Neural cell (in vitro differentiated cells): ENCODE measurements at regions not wholly inside any gene's neighbourhood (a gene's known extent, or its start where the extent isn't known, plus 50 kb on each side); places are given as distances from the start of the nearest gene placed in this dataset.

ENCODE experiments used
- H2AFZ ChIP-seq: fragments of 200-600, 300-800 bp; sonication (generic), shearing (Covaris generic); 2 replicates; pipeline ENCODE4 v1.6.0; 2014; ENCODE audit warnings: low read depth, mild to moderate bottlenecking, antibody characterized with exemption, low read length, moderate library complexity
- H3F3A ChIP-seq: fragments of 200-600 bp; shearing (Covaris generic); 2 replicates; pipeline ENCODE4 v1.6.1; 2016; ENCODE audit warnings: mild to moderate bottlenecking, moderate library complexity, mixed read lengths, antibody characterized with exemption, low read length; ENCODE audit not compliant: insufficient read depth, poor library complexity, severe bottlenecking
- H3K27ac ChIP-seq: fragments of 200-600, 300-800 bp; sonication (generic), shearing (Covaris generic); 2 replicates; pipeline ENCODE4 v1.5.1; 2014; ENCODE audit warnings: mild to moderate bottlenecking, low read length, moderate library complexity
- H3K27me3 ChIP-seq: fragments of 300-800, 200-600 bp; sonication (generic), shearing (Covaris generic); 2 replicates; pipeline ENCODE4 v1.6.0; 2014; ENCODE audit warnings: mild to moderate bottlenecking, low read depth, low read length, moderate library complexity; ENCODE audit not compliant: insufficient read depth
- H3K36me3 ChIP-seq: fragments of 300-800, 200-600 bp; sonication (generic), shearing (Covaris generic); 2 replicates; pipeline ENCODE4 v1.5.1; 2014; ENCODE audit warnings: mild to moderate bottlenecking, antibody characterized with exemption, low read length, moderate library complexity; ENCODE audit not compliant: insufficient read depth
- H3K4me2 ChIP-seq: fragments of 300-800, 200-600 bp; sonication (generic), shearing (Covaris generic); 2 replicates; pipeline ENCODE4 v1.6.0; 2014; ENCODE audit warnings: mild to moderate bottlenecking, low read length
- H3K4me3 ChIP-seq: fragments of 300-800, 200-600 bp; sonication (generic), shearing (Covaris generic); 2 replicates; pipeline ENCODE4 v1.5.1; 2014; ENCODE audit warnings: mild to moderate bottlenecking, low read length, moderate library complexity
- H3K79me2 ChIP-seq: fragments of 200-600 bp; shearing (Covaris generic); replicated peaks from 2 replicates; pipeline ENCODE4 v1.6.0; 2014; ENCODE audit warnings: mild to moderate bottlenecking, low read length, moderate library complexity; ENCODE audit not compliant: insufficient read depth
- H3K9ac ChIP-seq: fragments of 300-800, 200-600 bp; sonication (generic), shearing (Covaris generic); 2 replicates; pipeline ENCODE4 v1.6.1; 2016; ENCODE audit warnings: mild to moderate bottlenecking, low read length, mixed read lengths
- H3K9me2 ChIP-seq: fragments of 200-600 bp; shearing (Covaris generic); 2 replicates; pipeline ENCODE4 v1.6.1; 2016; ENCODE audit warnings: mild to moderate bottlenecking, low read length, mixed read lengths; ENCODE audit not compliant: insufficient read depth
- H3K9me3 ChIP-seq: fragments of 200-600, 300-800 bp; sonication (generic), shearing (Covaris generic); 2 replicates; pipeline ENCODE4 v1.6.1; 2016; ENCODE audit warnings: mild to moderate bottlenecking, mixed run types, low read length, moderate library complexity, mixed read lengths
- H4K20me1 ChIP-seq: fragments of 200-600 bp; shearing (Covaris generic); 2 replicates; pipeline ENCODE4 v1.6.1; 2016; ENCODE audit warnings: mild to moderate bottlenecking, mixed run types; ENCODE audit not compliant: insufficient read depth
- EP300 ChIP-seq: fragments of 450-650 bp; conservative IDR thresholded peaks from 2 replicates; pipeline ENCODE4 v1.6.1; 2014; ENCODE audit warnings: antibody characterized with exemption, mild to moderate bottlenecking, moderate library complexity; ENCODE audit not compliant: poor library complexity, severe bottlenecking
- EZH2 ChIP-seq: fragments of 200-600, 300-800 bp; shearing (Covaris generic), sonication (generic); IDR thresholded peaks from 2 replicates; pipeline ENCODE4 v1.6.1; 2014; ENCODE audit warnings: antibody characterized with exemption, low read length, borderline replicate concordance, mild to moderate bottlenecking; ENCODE audit not compliant: insufficient read depth, poor library complexity, severe bottlenecking
- MXI1 ChIP-seq: fragments of 450-650 bp; conservative IDR thresholded peaks from 2 replicates; pipeline ENCODE4 v1.6.1; 2014; ENCODE audit warnings: antibody characterized with exemption, mild to moderate bottlenecking; ENCODE audit not compliant: poor library complexity, severe bottlenecking
- POLR2AphosphoS5 ChIP-seq: IDR thresholded peaks from 2 replicates; pipeline ENCODE4 v1.6.1; 2012
- RAD21 ChIP-seq: fragments of 450-650 bp; conservative IDR thresholded peaks from 2 replicates; pipeline ENCODE4 v1.6.1; 2014; ENCODE audit warnings: antibody characterized with exemption, mild to moderate bottlenecking, moderate library complexity
- SMC3 ChIP-seq: fragments of 450-650 bp; conservative IDR thresholded peaks from 2 replicates; pipeline ENCODE4 v1.6.1; 2014; ENCODE audit warnings: antibody characterized with exemption, mild to moderate bottlenecking, moderate library complexity; ENCODE audit not compliant: poor library complexity
- TAF1 ChIP-seq: IDR thresholded peaks from 2 replicates; pipeline ENCODE4 v1.6.1; 2012; ENCODE audit warnings: low read depth
- TF ChIP-seq, protein P1 (sequence below): IDR thresholded peaks from 2 replicates; pipeline ENCODE4 v1.6.1; 2012; ENCODE audit warnings: borderline replicate concordance
- TF ChIP-seq, protein P2 (sequence below): fragments of 450-650 bp; IDR thresholded peaks from 2 replicates; pipeline ENCODE4 v1.5.1; 2014; ENCODE audit warnings: antibody characterized with exemption, mild to moderate bottlenecking, moderate library complexity; ENCODE audit not compliant: poor library complexity, severe bottlenecking

DNA sequence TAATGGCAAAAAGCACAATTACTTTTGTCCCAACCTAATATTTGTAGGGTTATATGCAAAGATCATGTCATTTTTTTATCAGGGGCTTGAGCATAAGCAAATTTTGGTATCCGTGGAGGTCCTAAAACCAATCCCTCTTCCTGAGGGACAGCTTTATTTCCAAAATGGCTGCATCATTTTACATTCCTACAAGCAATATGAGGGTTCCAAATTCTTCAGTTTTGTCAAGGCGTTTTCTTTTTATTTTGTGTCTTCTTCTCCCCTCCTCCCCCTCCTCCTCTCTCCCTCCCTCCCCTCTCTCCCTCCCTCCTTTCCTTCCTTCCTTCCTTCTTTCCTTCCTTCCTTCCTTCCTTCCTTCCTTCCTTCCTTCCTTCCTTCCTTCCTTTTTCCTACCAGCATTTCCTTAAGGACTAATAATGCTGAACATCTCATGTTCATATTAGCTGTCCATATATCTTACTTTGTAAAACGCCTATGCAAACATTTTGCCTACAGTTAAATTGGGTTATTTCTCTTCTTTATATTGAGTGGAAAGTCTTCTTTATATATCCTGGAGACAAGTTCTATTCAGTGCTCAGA lies 881.8 kb downstream of the DCDC2C start:
- no peak overlapping the region for H3K4me2 ChIP-seq
- no peaks in the 10 kb centered on the region for H3K9me3 ChIP-seq
- H3K9ac ChIP-seq = no peak overlapping the region
- no peak for TF ChIP-seq RAD21
- TF ChIP-seq MXI1 = no peak
- TF ChIP-seq, protein P1, sequence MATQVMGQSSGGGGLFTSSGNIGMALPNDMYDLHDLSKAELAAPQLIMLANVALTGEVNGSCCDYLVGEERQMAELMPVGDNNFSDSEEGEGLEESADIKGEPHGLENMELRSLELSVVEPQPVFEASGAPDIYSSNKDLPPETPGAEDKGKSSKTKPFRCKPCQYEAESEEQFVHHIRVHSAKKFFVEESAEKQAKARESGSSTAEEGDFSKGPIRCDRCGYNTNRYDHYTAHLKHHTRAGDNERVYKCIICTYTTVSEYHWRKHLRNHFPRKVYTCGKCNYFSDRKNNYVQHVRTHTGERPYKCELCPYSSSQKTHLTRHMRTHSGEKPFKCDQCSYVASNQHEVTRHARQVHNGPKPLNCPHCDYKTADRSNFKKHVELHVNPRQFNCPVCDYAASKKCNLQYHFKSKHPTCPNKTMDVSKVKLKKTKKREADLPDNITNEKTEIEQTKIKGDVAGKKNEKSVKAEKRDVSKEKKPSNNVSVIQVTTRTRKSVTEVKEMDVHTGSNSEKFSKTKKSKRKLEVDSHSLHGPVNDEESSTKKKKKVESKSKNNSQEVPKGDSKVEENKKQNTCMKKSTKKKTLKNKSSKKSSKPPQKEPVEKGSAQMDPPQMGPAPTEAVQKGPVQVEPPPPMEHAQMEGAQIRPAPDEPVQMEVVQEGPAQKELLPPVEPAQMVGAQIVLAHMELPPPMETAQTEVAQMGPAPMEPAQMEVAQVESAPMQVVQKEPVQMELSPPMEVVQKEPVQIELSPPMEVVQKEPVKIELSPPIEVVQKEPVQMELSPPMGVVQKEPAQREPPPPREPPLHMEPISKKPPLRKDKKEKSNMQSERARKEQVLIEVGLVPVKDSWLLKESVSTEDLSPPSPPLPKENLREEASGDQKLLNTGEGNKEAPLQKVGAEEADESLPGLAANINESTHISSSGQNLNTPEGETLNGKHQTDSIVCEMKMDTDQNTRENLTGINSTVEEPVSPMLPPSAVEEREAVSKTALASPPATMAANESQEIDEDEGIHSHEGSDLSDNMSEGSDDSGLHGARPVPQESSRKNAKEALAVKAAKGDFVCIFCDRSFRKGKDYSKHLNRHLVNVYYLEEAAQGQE = no peak
- TF ChIP-seq SMC3 = no peak
- TF ChIP-seq, protein P2, sequence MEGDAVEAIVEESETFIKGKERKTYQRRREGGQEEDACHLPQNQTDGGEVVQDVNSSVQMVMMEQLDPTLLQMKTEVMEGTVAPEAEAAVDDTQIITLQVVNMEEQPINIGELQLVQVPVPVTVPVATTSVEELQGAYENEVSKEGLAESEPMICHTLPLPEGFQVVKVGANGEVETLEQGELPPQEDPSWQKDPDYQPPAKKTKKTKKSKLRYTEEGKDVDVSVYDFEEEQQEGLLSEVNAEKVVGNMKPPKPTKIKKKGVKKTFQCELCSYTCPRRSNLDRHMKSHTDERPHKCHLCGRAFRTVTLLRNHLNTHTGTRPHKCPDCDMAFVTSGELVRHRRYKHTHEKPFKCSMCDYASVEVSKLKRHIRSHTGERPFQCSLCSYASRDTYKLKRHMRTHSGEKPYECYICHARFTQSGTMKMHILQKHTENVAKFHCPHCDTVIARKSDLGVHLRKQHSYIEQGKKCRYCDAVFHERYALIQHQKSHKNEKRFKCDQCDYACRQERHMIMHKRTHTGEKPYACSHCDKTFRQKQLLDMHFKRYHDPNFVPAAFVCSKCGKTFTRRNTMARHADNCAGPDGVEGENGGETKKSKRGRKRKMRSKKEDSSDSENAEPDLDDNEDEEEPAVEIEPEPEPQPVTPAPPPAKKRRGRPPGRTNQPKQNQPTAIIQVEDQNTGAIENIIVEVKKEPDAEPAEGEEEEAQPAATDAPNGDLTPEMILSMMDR = no peak
- no peak for TF ChIP-seq POLR2AphosphoS5
- H4K20me1 ChIP-seq = no peaks in the 10 kb centered on the region
- H3K36me3 ChIP-seq = no peaks in the 10 kb centered on the region
- H3K9me2 ChIP-seq = no peaks in the 10 kb centered on the region
- no peaks in the 10 kb centered on the region for H3F3A ChIP-seq
- H3K27me3 ChIP-seq = no peaks in the 10 kb centered on the region
- no peaks in the 10 kb centered on the region for H3K79me2 ChIP-seq
- H3K4me3 ChIP-seq = no peak overlapping the region
- no peak overlapping the region for H3K27ac ChIP-seq
- no peak overlapping the region for H2AFZ ChIP-seq

DNA sequence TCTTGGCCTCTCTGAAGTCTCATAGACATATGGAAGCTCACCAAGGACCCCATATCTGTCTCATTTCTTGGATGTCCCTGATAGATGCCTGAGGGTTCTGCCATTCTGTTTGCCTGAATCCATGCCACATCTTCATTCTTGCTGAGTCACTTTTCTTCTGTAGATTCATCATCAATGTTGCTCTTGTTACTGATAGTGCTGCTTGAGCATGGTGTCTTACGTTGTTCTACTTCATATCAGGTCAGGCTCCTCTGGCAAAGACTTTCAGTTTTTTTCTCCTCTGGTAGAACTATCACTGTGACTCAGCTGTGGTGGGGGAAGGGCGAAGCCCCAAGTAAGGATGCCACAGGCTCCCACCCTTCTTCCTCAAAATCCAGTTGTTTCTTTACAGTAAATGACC lies 885.2 kb downstream of the DCDC2C start:
- Histone ChIP-seq H3K9ac (no peak overlapping the region), H3F3A (no peaks in the 10 kb centered on the region), H2AFZ (no peak overlapping the region), H3K9me2 (no peaks in the 10 kb centered on the region), H3K4me2 (no peak overlapping the region), H3K27ac (no peak overlapping the region), H3K4me3 (no peak overlapping the region), H3K79me2 (no peaks in the 10 kb centered on the region), H3K36me3 (no peaks in the 10 kb centered on the region), H3K27me3 (no peaks in the 10 kb centered on the region), H3K9me3 (no peaks in the 10 kb centered on the region), H4K20me1 (no peaks in the 10 kb centered on the region)
- TF ChIP-seq, protein P1 = no peak
- TF ChIP-seq EP300 (no peak), TAF1 (no peak), EZH2 (no peak), MXI1 (no peak), POLR2AphosphoS5 (no peak), RAD21 (no peak), SMC3 (no peak)
- TF ChIP-seq, protein P2 = no peak
